ENCODE measurements at regions not wholly inside any gene's neighbourhood (a gene's known extent, or its start where the extent isn't known, plus 50 kb on each side); places are given as distances from the start of the nearest gene placed in this dataset.

- Mint-ChIP-seq H3K4me1 (peaks cover 10% of the 10 kb centered on the region; the same call in 2 of the 3 replicates), H3K4me3 (no peak overlapping the region), H3K36me3 (ENCODE audit: low read depth) (no peaks in the 10 kb centered on the region), H3K9me3 (no peaks in the 10 kb centered on the region), H3K27ac (no peak overlapping the region), H3K27me3 (ENCODE audit: insufficient read depth, low read depth, poor library complexity) (peaks cover 2% of the 10 kb centered on the region)
- Histone ChIP-seq H3K36me3 (ENCODE audit: insufficient read depth) (no peaks in the 10 kb centered on the region), H3K79me2 (replicated peaks; ENCODE audit: insufficient read depth) (no peaks in the 10 kb centered on the region), H4K20me1 (replicated peaks; ENCODE audit: insufficient read depth) (no peaks in the 10 kb centered on the region), H3K4me2 (no peak overlapping the region), H3K27me3 (ENCODE audit: insufficient read depth) (no peaks in the 10 kb centered on the region), H3F3A (replicated peaks; ENCODE audit: low read depth) (no peaks in the 10 kb centered on the region), H3K4me3 (no peak overlapping the region), H3K27ac (ENCODE audit: low read depth) (no peak overlapping the region), H2AFZ (no peak overlapping the region), H3K4me1 (ENCODE audit: insufficient read depth) (peaks cover 5% of the 10 kb centered on the region; the same call in 1 of the 2 replicates), H3K9me2 (ENCODE audit: insufficient read depth) (no peaks in the 10 kb centered on the region)
- DNase-seq (ENCODE audit: low spot score) (no peak), ATAC-seq (peak; percentile 39; the same call in 2 of the 3 replicates)
- TF ChIP-seq CREB1 (CRISPR knock-in tag; IDR thresholded peaks at IDR 0.05; ENCODE audit: low read depth) (no peak), CTCF (conservative IDR thresholded peaks at IDR 0.05; ENCODE audit: low read depth in 2 of 2) (no peak), ETS1 (IDR thresholded peaks at IDR 0.05) (no peak), STAT1 (IDR thresholded peaks at IDR 0.05; ENCODE audit: unreplicated experiment) (no peak), NANOG (IDR thresholded peaks at IDR 0.05; ENCODE audit: borderline replicate concordance) (no peak), POLR2AphosphoS5 (IDR thresholded peaks at IDR 0.05; ENCODE audit: low read depth) (no peak), REST (IDR thresholded peaks at IDR 0.05; ENCODE audit: unreplicated experiment) (no peak), EZH2 (IDR thresholded peaks at IDR 0.05; ENCODE audit: low read depth, unreplicated experiment) (no peak), ZNF331 (CRISPR knock-in tag; IDR thresholded peaks at IDR 0.05; ENCODE audit: low read depth) (no peak), JUNB (IDR thresholded peaks at IDR 0.05; ENCODE audit: unreplicated experiment) (no peak)
Observed at GRCh38 chr3:117248153-117248552, 538.6 kb downstream of the TUSC7 start.

DNA sequence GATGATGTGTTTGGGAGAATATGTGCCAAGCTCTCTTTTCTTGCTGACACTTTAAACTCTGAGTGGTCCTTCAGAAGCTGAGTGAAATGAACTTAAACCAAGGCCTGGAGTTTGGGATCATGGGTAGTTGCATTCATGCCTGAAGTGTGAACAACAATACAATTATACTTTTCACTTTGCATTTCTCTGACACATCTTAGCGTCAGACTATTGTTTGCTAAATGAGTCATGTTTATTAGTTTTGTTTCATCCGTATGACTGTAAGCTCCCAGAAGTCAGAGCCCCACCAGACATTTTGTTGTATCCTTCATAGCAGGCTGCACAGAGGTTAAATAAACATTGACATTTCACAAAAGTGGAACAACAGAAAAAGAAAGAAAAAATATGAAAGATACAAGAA, 542.6 kb downstream of the TUSC7 start:
- Histone ChIP-seq H3K4me1 (ENCODE audit: insufficient read depth) (peaks cover 5% of the 10 kb centered on the region; the same call in 1 of the 2 replicates), H3K4me2 (no peak overlapping the region), H2AFZ (no peak overlapping the region), H3K27ac (ENCODE audit: low read depth) (no peak overlapping the region), H3K4me3 (no peak overlapping the region), H3K79me2 (replicated peaks; ENCODE audit: insufficient read depth) (no peaks in the 10 kb centered on the region), H3K9me2 (ENCODE audit: insufficient read depth) (no peaks in the 10 kb centered on the region), H3F3A (replicated peaks; ENCODE audit: low read depth) (no peaks in the 10 kb centered on the region), H3K36me3 (ENCODE audit: insufficient read depth) (no peaks in the 10 kb centered on the region), H4K20me1 (replicated peaks; ENCODE audit: insufficient read depth) (no peaks in the 10 kb centered on the region), H3K27me3 (ENCODE audit: insufficient read depth) (no peaks in the 10 kb centered on the region)
- H3K27ac Mint-ChIP-seq, result no peak overlapping the region
- H3K4me3 Mint-ChIP-seq, result no peak overlapping the region
- H3K4me1 Mint-ChIP-seq, result peaks cover 7% of the 10 kb centered on the region; the same call in 2 of the 3 replicates
- DNase-seq (ENCODE audit: low spot score) (no peak), ATAC-seq (no peak)
- peaks cover 2% of the 10 kb centered on the region for H3K27me3 Mint-ChIP-seq (ENCODE audit: insufficient read depth, low read depth, poor library complexity)
- no peaks in the 10 kb centered on the region for H3K36me3 Mint-ChIP-seq (ENCODE audit: low read depth)
- no peaks in the 10 kb centered on the region for H3K9me3 Mint-ChIP-seq
- no peak for TF ChIP-seq ZNF331 (CRISPR knock-in tag; IDR thresholded peaks at IDR 0.05; ENCODE audit: low read depth)
- no peak for TF ChIP-seq REST (IDR thresholded peaks at IDR 0.05; ENCODE audit: unreplicated experiment)
- TF ChIP-seq EZH2phosphoT487 (IDR thresholded peaks at IDR 0.05; ENCODE audit: unreplicated experiment), result no peak
- no peak for TF ChIP-seq JUNB (IDR thresholded peaks at IDR 0.05; ENCODE audit: unreplicated experiment)
- TF ChIP-seq ETS1 (IDR thresholded peaks at IDR 0.05), result no peak
- no peak for TF ChIP-seq POLR2AphosphoS5 (IDR thresholded peaks at IDR 0.05; ENCODE audit: low read depth)
- no peak for TF ChIP-seq ZNF114 (CRISPR knock-in tag; IDR thresholded peaks at IDR 0.05)

Data from GM23338 (cell line).